Fibroblast of pulmonary artery (primary cell): ENCODE measurements at regions not wholly inside any gene's neighbourhood (a gene's known extent, or its start where the extent isn't known, plus 50 kb on each side); places are given as distances from the start of the nearest gene placed in this dataset.
"Not testable (repeated sequence)": the region's sequence is repeated elsewhere in the genome, so short reads cannot be mapped to it uniquely, and the experiment has no call there.

Experiments
- DNase-seq: peaks from one replicate; pipeline ENCODE4 v3.0.0-alpha.2; 2010; ENCODE audit warnings: low read depth
- H3K4me3 ChIP-seq: replicated peaks from 2 replicates; pipeline ENCODE4 v1.5.1; 2011; ENCODE audit warnings: low read depth, mild to moderate bottlenecking, control low read depth, low read length, moderate library complexity
- TF ChIP-seq, protein P1 (sequence below): IDR thresholded peaks from 2 replicates; pipeline ENCODE4 v1.5.1; 2011; ENCODE audit warnings: mild to moderate bottlenecking, control low read depth, low read length, inconsistent platforms; ENCODE audit errors: missing control alignments

DNA sequence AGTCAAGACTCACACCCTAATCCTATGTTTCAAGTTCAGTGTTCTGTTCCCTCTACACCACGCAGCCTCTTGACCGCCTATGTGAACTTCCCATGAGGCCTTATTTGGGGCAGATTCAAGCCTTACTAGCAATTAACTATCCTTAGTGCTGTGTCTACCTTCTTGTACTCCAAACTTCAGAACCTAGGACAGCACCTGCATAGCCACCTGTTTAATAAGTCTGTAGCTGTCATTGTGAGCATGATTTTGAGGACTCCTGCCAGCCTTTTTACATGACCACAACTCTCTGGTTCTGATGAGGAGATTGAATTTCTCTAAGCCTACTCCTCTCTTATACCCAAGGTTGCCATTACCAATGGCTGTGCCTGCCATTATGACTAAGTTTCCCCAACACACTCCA is 50.8 kb upstream of the PCSK1 start:
- H3K4me3 ChIP-seq = no peak overlapping the region
- DNase-seq = peak; percentile 69
- TF ChIP-seq, protein P1, sequence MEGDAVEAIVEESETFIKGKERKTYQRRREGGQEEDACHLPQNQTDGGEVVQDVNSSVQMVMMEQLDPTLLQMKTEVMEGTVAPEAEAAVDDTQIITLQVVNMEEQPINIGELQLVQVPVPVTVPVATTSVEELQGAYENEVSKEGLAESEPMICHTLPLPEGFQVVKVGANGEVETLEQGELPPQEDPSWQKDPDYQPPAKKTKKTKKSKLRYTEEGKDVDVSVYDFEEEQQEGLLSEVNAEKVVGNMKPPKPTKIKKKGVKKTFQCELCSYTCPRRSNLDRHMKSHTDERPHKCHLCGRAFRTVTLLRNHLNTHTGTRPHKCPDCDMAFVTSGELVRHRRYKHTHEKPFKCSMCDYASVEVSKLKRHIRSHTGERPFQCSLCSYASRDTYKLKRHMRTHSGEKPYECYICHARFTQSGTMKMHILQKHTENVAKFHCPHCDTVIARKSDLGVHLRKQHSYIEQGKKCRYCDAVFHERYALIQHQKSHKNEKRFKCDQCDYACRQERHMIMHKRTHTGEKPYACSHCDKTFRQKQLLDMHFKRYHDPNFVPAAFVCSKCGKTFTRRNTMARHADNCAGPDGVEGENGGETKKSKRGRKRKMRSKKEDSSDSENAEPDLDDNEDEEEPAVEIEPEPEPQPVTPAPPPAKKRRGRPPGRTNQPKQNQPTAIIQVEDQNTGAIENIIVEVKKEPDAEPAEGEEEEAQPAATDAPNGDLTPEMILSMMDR = no peak

DNA sequence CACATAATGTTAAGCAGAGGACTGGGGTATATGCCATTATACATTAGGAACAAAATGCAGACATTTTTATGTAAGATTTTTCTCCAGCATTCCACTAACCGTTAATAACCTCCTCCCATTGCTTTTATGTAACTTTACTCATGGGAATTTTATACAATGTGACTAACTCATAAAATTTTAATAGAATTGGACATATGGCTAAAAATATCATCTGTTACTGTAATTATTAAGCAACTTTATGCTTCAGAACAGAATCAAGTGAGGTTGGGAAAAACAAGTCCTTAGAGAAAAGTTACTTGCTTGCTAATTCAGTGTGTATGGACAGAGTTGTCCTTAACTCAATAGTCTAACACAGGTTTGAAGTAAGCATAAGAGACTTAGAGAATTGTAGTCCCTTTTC is 54.8 kb upstream of the PCSK1 start:
- no peak overlapping the region for H3K4me3 ChIP-seq
- TF ChIP-seq, protein P1 = no peak
- DNase-seq = peak; percentile 7

DNA sequence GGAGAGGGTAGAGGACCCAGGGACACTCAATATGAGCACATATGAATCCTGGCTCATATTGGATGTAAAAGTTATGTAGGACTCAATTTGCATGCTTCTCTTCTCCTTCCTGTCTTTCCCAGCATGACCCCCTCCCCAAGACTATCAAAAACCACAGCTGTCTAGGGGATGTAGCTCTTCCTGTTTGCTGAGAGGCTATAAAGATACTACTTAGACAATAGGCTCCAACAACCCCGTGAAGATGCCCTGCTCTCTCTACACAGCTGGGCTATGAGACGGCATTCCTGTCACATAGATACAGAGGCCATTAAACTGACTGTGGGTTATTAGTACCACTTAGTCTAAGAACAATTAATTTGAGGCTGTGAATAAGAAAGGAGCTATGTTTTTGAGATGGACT is 56.5 kb upstream of the PCSK1 start:
- no peak for DNase-seq
- TF ChIP-seq, protein P1 = no peak

DNA sequence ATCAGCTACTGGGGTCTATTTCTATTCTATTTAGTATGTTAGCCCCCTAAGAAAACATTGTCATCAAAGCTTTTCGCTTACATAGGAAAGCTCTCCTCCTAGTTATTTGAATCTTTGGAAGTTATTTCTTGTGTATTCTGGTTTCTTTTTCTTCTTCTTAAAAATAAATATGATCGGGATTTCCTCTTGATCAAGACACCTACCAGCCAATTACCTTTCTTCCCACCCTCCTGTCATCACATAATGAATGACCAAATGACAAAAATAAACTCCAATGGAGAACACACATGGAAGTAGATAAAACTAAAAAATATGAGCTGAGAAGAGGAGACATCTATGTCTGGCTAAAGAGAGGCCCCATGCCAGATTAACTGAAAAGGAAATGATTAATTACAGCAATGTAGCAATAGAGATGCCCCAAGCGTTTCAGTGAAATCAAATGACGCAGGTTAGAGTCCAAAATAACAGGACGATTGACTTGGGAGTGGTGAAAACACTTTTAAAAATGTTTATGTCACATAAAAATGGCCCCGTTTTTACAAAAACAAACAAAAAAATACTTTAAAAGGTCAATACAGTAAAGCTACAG is 59.5 kb upstream of the PCSK1 start:
- H3K4me3 ChIP-seq = no peak overlapping the region
- TF ChIP-seq, protein P1 = no peak
- peak; percentile 80 for DNase-seq

More for the DNA sequence above, 56.5 kb upstream of the PCSK1 start:
- no peak overlapping the region for H3K4me3 ChIP-seq

DNA sequence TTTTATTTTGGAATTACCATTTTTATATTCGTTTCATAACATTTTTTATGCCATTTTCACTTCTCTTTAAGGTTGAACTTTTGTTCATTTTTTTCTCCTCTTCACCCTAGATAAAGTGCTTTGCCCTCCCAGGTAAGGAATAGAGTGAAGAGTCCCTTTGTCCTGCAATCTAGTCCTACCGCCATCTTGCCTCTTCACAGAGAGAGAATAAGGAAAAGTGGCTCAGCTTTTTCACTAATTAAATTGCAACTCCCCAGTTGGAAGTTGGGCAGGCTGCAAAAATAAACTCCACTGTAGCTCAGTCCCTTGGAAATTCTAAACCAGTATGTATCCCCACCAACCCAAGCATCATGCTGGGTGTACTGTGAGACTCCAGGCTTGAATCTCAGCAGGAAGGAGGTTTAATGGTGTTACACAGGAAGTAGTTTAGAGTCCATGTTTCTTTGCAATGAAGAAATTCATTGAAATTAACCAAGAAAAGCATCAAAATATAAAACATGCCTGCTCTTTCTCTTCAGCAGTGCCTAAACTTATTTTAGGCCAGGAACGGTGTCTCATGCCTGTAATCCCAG is 60.3 kb upstream of the PCSK1 start:
- no peak overlapping the region for H3K4me3 ChIP-seq
- TF ChIP-seq, protein P1 = no peak
- no peak for DNase-seq

DNA sequence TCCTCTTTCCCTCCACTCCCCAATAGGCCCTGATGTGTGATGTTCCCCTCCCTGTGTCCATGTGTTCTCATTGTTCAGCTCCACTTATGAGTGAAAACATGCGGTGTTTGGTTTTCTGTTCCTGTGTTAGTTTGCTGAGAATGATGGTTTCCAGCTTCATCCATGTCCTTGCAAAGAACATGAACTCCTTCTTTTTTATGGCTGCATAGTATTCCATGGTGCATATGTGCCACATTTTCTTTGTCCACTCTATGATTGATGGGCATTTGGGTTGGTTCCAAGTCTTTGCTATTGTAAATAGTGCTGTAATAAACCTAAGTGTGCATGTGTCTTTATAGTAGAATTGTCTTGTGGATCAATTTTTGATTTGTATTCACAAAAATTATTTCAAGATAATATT is 62.4 kb upstream of the PCSK1 start:
- H3K4me3 ChIP-seq, DNase-seq: not testable (repeated sequence)

DNA sequence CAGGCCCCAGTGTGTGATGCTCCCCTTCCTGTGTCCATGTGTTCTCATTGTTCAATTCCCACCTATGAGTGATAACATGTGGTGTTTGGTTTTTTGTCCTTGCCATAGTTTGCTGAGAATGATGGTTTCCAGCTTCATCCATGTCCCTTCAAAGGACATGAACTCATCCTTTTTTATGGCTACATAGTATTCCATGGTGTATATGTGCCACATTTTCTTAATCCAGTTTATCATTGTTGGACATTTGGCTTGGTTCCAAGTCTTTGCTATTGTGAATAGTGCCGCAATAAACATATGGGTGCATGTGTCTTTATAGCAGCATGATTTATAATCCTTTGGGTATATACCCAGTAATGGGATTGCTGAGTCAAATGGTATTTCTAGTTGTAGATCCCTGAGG is 64.0 kb upstream of the PCSK1 start:
- DNase-seq = not testable (repeated sequence)

DNA sequence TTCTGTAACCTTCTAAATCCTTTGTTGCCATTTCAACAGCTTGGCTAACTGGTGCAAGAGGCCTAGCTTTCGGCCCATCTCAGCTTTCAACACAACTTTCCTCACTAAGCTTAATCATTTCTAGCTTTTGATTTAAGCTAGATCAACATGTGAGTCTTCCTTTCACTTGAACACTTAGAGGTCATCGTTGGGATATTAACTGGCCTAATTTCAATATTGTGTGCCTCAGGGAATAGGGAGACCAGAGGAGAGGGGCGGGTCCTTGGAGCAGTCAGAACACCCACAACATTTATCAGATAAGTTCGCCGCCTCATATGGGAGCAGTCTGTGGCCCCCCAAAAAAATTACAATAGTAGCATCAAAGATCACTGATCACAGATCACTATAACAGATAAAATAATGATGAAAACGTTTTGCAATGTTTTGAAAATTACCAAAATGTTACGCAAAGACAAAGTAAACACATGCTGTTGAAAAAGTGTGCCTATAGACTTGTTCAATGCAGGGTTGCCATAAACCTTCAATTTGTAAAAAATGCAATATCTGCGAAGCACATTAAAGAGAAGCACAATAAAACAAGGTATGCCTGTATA is 66.8 kb upstream of the PCSK1 start:
- no peak for DNase-seq
- H3K4me3 ChIP-seq = no peak overlapping the region
- TF ChIP-seq, protein P1 = no peak

More for the DNA sequence above, 64.0 kb upstream of the PCSK1 start:
- H3K4me3 ChIP-seq = not testable (repeated sequence)
